ENCODE measurements at regions not wholly inside any gene's neighbourhood (a gene's known extent, or its start where the extent isn't known, plus 50 kb on each side); places are given as distances from the start of the nearest gene placed in this dataset.

DNA sequence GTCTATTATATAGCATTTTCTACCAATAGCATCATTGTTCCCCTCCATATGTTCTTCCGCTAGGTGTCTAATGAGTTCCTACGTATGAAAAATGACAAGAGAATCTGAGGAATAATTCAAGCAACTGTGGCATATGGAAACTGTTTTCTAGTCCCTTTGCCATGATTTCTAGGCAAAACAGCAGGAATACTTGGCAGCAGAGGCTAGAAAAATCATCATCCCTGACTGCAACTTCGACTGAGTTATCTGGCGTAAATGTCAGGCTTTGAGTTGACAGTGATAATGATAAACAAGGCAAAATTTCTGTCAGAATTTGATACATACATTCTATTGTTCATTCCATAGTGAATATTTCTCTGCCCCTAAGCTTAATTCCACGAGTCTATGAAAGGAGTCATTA lies 572.8 kb upstream of the USP15 start:
- TF ChIP-seq, protein P1, sequence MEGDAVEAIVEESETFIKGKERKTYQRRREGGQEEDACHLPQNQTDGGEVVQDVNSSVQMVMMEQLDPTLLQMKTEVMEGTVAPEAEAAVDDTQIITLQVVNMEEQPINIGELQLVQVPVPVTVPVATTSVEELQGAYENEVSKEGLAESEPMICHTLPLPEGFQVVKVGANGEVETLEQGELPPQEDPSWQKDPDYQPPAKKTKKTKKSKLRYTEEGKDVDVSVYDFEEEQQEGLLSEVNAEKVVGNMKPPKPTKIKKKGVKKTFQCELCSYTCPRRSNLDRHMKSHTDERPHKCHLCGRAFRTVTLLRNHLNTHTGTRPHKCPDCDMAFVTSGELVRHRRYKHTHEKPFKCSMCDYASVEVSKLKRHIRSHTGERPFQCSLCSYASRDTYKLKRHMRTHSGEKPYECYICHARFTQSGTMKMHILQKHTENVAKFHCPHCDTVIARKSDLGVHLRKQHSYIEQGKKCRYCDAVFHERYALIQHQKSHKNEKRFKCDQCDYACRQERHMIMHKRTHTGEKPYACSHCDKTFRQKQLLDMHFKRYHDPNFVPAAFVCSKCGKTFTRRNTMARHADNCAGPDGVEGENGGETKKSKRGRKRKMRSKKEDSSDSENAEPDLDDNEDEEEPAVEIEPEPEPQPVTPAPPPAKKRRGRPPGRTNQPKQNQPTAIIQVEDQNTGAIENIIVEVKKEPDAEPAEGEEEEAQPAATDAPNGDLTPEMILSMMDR (IDR thresholded peaks at IDR 0.05): no peak
- no peak for TF ChIP-seq ZFX (IDR thresholded peaks at IDR 0.05; ENCODE audit: borderline replicate concordance)
- H3K27ac ChIP-seq: no peak overlapping the region

DNA sequence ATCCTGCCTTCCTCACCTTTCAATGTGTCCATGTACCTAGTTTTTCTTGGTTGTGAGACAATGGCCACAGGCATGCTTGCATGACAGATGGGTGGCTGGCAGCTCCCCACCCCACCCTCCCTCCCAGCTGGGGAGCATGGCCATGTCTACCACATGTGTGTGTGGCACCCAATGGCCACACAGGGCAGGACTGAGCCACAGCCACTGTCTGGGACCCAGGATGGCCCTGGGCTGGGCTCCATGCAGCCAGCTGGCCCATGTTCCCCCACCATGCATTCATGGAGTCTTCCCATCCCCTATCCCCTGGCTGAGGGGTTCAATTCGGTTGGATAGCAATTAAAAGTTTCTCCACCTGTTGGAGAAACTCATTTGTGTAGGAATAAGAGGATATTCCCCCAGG lies 566.0 kb upstream of the USP15 start:
- H3K27ac ChIP-seq: no peak overlapping the region
- TF ChIP-seq, protein P1 (IDR thresholded peaks at IDR 0.05): no peak
- TF ChIP-seq ZFX (IDR thresholded peaks at IDR 0.05; ENCODE audit: borderline replicate concordance): no peak

DNA sequence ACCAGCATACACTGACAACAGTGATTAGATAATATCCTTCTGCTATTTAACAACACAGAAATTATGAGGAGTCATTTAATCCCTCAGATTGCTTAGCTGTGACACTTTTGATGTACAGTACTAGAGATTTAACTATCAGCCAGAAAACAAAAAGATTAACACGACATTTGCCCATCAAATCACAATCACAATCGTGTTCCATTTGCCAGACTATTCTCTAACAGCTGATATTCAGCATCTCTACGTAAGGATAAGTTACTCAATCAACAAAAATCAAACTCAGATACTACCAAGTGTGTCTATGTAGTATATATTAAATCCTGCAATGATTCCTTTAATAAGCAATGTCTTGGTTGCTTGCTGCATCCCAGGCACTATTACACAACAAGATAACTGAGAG lies 558.7 kb upstream of the USP15 start:
- no peak overlapping the region for H3K27ac ChIP-seq
- TF ChIP-seq, protein P1 (IDR thresholded peaks at IDR 0.05): no peak
- no peak for TF ChIP-seq ZFX (IDR thresholded peaks at IDR 0.05; ENCODE audit: borderline replicate concordance)

DNA sequence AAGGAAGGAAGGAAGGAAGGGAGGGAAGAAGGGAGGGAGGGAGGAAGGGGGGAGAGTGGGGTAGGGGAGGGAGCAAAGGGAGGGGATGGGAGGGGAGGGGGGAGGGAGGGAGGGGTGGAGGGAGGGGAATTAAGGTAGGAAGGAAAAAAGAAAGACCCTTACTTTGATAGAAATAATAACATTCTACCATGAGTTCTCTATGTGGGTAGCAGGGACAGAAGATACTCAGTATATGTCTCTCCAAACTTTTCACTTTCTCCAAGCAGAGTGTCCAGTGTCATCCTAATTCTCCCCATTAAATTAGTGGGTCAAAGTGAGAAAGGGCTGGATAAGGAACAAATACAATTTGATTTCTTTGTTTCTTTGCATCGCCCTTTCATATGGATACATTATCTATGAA lies 553.4 kb upstream of the USP15 start:
- H3K27ac ChIP-seq: no peak overlapping the region
- TF ChIP-seq, protein P1 (IDR thresholded peaks at IDR 0.05): no peak
- TF ChIP-seq ZFX (IDR thresholded peaks at IDR 0.05; ENCODE audit: borderline replicate concordance): no peak

DNA sequence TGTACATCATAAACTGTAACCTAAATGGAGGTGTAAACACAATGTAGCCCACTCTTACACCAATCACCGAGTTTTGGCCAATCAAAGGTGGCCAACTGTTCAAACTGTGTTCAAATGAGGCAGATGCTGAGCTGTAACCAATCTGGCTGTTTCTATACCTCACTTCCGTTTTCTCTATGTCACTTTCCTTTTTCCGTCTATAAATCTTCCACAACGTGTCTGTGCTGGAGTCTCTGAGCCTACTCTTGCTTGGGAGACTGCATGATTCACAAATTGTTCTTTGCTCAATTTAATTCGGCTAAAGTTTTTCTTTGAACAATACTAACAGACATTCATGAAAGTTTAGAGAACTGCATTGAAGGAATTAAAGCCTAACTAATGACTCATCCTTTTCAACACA lies 547.1 kb upstream of the USP15 start:
- TF ChIP-seq, protein P1 (IDR thresholded peaks at IDR 0.05): no peak
- no peak for TF ChIP-seq ZFX (IDR thresholded peaks at IDR 0.05; ENCODE audit: borderline replicate concordance)
- no peak overlapping the region for H3K27ac ChIP-seq

DNA sequence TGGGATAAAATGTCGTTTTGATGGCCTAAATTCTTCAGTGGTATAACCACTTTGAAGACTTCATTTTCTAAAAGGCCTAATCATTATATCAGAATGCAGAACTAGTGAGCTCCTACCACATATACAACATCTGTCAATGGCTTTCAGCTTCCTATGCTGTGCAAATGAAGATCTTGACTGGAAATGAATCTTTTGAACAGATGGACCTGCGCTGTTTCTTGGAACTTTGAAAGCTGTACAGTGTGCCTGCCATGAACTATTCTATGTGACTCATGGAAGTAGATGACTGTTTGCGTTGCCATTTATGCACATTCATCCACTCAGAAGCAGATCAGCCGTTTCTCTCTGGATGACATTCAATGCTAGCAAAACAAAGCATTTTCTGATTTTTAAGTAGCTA lies 542.2 kb upstream of the USP15 start:
- H3K27ac ChIP-seq: no peak overlapping the region
- TF ChIP-seq ZFX (IDR thresholded peaks at IDR 0.05; ENCODE audit: borderline replicate concordance): no peak
- TF ChIP-seq, protein P1 (IDR thresholded peaks at IDR 0.05): no peak

DNA sequence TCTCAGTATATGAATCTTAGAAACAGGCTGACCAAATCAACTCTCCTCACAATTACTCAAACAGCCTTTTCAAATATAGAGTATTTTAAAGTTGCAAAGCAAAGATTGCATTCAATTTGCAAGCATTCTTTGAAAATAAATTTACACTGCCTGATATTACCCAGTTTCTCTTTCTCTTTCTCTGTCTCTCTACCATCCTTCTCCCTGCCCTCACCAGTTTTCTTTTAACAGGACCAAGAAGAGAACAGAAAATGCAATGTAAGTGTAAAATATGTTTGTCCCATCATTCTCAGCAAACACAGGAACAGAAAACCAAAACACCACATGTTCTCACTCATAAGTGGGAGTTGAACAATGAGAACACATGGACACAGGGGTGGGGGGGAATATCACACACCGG lies 520.3 kb upstream of the USP15 start:
- TF ChIP-seq, protein P1 (IDR thresholded peaks at IDR 0.05): no peak
- no peak for TF ChIP-seq ZFX (IDR thresholded peaks at IDR 0.05; ENCODE audit: borderline replicate concordance)
- H3K27ac ChIP-seq: no peak overlapping the region

Measured in 22Rv1 (cell line).